ENCODE measurements at regions not wholly inside any gene's neighbourhood (a gene's known extent, or its start where the extent isn't known, plus 50 kb on each side); places are given as distances from the start of the nearest gene placed in this dataset.

DNA sequence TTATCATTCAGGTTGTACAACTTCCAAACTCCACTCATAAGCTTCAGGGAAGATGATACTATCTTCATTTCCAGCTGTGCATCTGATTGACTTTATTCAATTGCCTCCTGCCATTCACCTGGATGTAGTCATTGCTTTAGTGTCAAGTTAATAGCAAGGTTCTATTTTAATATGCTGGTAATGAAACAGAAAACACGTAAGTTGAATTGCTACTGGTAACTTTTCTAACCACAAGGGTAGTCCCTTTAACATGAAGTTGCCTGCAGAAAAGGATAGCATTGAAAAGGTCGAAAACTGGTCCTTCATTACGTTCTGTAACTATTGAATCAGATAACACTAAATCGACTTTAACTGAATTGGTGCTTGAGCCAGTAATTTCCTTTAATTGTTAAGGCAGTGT, 459.4 kb upstream of the CDH6 start:
- DNase-seq (ENCODE audit: low spot score) = no peak

DNA sequence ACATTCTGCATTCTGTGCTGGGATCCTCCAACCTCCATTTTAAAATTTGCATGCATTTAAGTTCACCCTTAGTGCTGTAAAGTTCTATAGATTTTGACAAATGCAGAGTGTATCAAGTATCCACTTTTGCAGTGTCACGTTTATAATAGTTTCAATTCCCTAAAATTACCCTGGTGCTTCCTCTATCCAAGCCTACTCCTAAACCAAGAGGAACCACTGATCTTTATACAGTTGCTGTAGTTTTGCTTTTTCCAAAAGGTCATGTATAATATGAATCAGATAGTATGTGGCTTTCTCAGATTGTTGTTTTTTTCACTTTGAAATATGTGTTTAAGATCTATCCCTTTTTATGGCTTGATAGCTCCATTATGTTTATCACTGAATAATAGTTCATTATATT, 468.4 kb upstream of the CDH6 start:
- no peak for DNase-seq (ENCODE audit: low spot score)

DNA sequence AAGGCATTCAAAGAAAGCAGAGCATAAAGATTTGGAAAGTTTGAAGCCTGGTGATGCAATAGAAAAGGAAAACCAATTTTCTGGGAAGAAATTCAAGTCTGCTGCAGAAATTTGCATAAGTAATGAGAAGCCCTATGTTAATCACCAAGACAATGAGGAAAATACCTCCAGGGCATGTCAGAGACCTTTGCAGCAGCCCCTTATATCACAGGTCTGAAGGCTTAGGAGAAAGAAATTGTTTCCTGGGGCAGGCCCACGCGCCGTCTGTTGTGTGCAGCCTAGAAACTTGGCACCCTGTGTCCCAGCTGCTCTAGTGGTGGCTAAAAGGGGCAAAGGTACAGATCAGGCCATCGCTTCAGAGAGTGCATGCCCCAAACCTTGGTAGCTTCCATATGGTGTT, 495.3 kb upstream of the CDH6 start:
- DNase-seq (ENCODE audit: low spot score) = no peak

DNA sequence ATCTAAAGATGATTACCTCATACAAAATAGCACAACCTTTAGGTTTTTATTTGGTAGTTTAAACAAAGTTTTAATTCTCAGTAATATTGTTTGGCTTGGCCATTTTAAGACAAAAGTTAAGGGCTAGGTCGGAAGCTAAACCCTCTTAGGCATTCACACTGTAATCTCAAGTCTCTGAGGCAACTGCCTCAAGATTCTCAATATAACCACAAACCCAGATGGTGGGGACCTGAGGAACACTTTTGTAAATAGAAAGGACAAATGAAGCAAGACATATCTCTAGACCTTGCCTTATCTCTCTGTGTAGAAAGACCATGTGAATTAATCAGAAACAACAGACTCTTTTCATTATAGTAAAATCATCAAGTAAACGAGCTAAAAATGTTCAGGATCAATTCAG, 500.2 kb upstream of the CDH6 start:
- DNase-seq (ENCODE audit: low spot score) = no peak

DNA sequence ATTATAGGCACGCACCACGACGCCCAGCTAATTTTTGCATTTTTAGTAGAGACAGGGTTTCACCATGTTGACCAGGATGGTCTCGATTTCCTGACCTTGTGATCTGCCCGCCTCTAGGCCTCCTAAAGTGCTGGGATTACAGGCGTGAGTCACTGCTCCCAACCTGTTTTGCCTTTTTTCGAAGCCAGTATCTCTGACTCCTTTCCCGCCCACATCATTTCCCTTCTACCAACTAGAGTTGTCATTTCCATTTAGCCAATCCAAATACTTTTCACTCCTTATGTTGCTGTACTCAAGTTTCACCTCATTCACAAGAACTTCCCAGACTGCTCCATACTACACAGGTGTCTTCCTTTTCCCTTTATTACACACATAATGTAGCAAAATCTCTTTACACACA, 502.6 kb upstream of the CDH6 start:
- no peak for DNase-seq (ENCODE audit: low spot score)

DNA sequence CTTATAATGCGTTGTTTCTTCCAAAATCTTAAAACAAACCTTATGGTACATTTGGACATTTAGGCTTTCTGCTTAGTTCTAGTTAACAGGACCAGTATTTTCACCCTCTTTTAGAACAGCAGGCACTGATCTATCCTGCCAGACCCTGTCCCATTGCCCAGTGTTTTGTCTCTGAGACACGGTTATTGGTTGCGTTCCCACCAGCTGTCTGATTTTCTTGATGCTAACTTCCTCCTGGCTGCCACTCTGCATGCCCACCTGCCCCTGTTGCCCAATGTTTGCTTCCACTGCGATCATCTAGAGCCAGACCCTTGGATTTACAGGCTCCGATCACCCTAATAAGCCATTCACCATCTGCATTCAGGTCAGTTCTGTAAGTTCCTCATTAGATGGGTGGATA, 506.0 kb upstream of the CDH6 start:
- no peak for DNase-seq (ENCODE audit: low spot score)

DNA sequence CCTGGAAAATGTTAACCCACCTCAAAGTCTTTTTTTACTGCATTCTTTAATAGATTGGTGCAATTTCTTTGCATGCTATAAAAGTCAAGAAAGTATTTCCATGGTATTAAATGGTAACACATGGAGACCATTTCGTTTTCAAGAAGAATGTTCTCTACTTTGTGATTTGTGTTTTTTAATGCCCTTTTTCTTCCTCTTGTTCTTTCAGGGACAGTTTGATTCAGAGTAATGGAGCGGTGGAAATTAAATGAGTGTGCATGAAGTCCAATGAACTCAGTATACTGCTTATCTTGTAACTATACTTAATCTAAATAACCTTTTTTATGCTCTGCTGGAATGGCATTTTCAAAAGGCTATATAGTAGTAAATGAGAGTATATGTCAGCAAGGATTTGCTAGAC, 507.0 kb upstream of the CDH6 start:
- DNase-seq (ENCODE audit: low spot score) = no peak

DNA sequence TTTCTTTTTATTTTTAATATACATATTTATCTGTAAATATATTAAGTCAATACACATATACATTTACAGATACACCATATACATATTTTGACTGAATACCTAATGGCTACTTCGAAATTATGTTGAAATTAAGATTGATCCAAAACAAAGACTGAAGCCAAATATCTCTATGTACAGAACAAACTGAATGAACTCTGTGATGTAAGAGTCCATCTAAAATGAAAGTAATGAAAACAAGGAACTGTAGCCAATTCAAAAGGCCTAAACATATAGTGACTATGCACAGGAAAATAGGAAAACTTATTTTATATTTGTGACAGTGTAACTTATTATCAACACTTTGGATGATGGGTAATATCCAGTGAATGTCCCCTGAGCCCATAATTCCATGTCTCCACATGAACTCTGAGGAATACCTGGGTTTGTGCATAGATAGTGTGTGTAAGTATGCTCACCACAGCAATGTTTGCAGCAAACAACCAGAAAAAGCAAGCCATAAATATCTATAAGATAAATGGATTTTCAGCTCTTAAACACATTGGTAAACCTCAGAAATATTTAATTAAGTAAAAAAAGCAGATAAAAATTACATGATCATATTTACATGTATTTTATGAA, 517.2 kb upstream of the CDH6 start:
- DNase-seq (ENCODE audit: low spot score) = no peak

DNA sequence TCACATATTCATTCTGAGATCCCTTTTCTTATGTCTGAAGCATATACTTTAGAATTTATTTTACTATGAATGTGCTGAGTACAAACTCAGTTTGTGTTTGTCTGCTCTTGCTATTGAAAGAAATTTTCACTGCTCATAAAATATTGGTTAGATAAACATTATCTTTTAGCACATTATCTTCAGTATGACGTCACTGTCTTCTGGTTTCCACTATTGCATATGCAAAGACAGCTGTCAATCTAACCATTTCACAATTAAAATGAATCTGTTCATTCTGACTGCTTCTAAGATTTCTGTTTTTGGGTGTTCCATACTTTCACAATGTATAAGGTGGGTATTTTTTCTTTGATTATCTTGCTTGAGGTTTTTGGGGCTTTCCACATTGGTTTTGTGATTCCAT, 526.2 kb upstream of the CDH6 start:
- DNase-seq (ENCODE audit: low spot score) = no peak

DNA sequence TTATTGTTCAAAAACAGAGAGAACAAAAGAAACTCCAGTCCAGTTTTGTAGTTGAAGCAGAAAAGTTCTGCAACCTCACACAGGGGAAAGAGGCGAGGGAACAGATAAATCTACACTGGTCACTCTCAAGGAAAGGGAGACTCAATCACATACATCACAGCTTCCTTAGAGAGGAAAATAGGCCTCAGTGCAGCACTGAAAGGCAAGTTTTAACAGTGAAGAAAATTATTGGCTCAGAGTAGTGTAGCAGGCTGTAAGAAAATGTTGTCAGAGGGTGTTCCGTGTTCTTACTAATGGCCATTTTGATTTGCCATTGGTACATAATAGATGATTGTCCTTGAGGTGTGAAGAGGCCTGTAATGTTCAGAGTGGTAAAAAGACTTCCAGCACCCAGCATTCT, 530.0 kb upstream of the CDH6 start:
- no peak for DNase-seq (ENCODE audit: low spot score)

DNA sequence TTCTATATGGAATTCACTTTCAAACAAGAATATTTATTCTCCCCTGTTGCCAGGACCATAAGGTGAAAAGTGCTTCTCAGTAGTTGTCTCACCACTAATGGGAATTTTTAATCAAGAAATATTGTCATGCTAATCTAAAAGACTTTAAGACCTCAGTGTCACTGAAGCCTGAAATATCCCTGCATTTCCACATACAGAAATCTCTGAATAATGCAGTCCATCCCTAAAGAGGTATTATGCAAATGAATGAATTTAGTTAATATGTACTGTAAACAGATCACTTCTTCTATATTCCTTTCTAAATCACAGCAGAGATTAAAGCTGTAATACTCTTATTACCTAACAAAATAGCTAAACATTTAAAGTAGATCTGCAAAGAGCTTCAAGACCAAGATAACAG, 531.1 kb upstream of the CDH6 start:
- no peak for DNase-seq (ENCODE audit: low spot score)

DNA sequence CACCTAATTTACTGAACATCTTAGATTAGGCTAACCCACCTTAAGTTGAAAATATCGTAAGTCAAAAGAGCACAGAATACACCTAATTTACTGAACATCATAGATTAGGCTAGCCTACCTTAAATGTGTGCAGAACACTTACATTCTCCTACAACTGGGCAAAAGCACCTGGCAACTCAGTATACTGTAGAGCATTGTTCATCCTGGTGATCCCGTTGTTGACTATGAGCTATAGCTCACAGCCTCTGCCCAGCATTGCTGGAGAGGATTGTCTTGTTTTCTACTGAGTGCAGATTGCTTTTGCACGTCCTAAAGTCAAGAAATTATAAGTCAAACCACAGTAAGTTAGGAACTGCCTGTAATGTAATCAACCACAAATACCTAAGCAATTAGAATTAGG, 531.8 kb upstream of the CDH6 start:
- DNase-seq (ENCODE audit: low spot score) = no peak

DNA sequence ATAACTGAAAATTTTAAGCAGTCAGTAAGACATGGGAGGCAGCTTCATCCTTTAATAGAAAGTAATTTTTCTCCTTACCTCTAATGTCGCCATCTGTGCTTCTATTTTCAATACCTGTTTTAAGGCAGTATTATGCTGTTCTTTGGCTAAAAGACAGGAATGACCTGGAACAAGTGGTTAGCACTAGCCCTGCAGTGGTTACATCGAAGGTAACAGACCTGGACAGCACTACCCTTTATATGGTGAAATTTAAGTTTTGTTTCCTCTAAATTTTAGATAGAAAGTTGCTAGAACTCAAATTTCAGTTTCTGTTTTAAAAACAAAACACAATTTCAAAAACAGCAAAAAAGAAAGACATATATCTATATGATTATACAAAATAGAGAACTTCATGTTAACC, 534.1 kb upstream of the CDH6 start:
- no peak for DNase-seq (ENCODE audit: low spot score)

DNA sequence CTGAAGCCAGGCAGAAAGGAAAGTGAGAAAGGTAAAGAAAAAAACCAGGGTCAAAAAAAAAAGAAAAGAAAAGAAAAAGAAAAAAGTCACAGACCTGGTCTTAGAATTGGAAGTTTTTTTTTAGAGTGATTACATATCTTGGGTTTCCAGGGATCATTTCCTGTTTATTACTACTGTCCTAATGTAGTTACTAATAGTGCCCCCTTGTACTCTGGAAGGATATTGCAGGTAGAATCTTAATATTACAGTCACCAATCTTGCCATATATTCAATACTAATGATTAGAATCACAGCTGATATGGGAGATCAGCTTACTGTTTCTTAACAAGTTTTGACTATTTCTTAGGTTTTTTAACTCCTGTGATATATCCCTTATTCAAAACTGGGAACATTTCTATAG, 543.2 kb upstream of the CDH6 start:
- no peak for DNase-seq (ENCODE audit: low spot score)

DNA sequence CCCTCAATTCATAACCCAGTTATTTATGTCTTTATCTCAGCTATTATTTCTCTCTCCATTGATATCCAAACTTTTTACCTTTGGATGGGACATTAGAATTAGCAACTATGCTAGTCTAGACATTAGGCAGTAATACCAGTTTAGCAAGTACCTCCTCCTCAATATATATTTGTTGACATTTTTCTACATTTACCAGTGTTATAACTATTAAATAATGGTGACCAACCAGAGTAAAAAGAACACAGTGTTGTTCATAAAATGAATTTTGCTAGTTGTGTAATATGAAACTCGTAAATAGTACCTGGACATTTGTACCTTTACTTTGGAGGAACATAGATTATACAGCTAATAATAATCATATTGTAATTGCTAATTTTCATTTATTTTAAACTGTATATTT, 554.6 kb upstream of the CDH6 start:
- DNase-seq (ENCODE audit: low spot score) = no peak

DNA sequence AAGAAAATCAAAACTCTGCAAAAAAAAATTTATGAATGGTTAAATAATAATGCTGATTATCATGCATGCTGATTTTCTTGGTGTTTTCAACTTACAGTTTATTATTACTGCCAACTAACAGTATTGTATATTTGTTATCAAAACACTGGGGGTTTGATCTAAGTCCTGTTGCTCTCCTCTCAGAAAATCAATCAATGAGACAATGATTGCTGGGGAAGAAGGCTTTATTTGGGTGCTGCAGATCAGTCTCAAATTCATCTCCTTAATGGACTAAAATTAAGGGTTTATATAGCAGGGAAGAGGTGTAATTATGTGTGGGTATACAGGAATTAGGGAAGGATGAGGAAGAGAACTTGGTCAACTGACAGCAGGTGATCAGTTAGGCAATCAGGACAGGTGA, 565.5 kb upstream of the CDH6 start:
- DNase-seq (ENCODE audit: low spot score) = no peak

DNA sequence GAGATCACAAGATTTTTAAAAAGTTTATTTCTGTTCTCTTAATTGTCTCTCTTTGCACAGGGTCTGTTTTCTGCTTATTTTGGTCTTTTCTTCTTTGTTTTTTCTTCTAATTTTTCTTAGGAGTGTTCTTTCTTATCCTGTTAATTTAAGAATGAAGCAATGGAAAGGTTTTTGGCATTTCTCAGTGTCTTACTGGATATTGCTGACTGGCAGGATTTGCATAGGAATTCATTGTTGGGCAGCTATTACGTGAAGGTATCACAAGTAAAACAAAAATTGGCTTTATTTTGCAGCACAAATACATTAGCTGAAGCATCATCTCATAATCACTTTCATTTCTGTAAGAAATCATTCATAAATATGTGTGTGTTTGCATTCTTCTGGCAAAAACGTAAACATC, 566.9 kb upstream of the CDH6 start:
- DNase-seq (ENCODE audit: low spot score) = no peak

DNA sequence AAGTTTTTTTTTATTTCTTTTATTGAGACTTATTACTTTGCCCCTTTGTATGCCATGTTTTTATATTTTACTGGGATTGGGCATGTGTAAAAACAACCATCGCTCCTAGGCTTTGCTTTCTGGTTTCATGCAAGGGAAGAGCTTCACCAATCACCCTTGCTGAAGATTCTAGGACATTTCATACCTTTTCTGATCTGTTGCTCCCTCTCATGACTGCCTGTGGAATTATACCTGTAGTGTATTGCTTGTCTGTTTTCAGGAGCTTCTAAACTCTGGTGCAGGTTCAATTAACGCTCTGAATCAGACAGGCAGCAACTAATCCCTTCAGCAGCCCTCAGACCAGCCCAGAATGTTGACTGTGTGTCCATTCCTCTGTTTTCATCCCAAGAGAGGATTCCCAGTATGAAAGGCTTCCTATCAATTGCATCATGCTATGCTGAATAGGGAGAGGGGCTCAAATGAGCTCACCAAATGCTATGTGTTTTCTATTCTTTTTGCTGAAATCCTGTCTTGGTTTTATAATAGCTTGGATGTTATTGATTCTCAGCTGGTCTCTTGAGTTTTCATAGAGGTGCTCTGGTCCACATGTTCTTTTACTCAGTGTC, 572.9 kb upstream of the CDH6 start:
- DNase-seq (ENCODE audit: low spot score) = no peak

DNA sequence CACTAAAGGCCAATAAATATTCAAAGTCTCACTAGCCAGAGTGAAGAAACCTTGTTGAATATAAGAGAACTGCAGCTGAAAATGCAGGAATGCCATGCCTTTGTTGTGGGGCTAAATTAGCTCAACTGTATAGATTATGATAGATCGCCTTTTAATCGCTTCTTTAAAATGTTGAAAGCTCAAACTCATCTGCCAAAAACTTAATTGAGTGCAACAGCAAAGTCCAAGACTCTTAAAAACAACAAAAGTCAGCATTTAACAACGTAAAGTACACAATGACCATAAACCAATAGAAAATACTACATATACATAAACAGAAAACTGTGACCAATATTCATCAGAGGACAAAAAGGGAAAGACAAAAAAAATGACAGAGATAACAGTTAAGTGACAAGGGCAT, 585.0 kb upstream of the CDH6 start:
- no peak for DNase-seq (ENCODE audit: low spot score)

DNA sequence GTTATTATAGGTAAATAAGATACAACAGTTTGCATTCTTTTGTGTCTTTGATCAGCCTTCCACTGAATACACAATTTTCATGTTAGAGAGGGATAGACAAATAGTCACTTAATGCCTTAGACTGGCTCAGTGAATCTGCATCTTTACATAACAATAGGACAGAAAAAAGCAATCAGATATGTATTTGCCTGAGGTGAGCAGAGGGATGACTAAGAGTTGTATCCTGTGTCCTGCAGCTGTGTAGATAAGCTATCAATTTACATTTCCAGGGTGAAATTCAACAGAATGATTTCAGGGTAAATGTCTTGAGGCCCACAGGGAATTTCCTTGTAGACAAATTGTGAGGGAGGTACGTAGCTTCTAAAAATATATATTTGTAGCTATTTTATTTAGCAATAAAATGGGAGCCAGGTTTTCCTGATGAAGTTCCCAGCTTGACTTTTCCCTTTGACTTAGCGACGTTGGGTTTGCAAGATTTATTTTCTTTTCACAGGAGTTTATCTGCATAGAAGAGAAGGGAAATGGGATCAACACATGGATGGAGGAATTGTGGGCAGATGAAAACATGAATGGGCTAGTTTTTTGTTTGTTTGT, 586.1 kb upstream of the CDH6 start:
- no peak for DNase-seq (ENCODE audit: low spot score)

DNA sequence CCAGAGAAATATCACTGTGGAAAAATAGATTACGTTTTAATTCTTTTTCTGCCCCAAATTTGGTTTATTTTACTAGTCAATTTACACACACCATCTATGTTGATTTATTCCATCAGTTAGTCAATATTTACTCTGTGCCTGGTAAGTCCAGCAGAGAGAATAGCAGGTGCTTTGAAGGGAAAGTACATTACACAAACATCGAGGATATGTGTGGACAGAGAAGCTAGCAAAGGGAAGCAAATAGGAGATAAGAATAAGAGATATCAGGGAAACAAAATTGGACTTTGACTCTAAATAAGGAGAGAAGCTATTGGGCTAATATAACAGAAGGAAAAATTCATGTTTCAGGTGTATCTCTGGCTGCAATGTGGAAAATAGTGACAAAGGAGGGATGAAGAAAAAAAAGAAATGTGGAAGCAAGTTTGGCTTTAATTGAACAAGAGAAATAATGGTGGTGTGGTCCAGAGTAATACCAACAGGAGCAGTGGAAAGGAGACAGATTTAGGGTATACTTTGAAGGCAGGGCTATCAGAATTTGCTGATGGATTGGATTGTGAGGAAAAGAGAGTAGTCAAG, 587.7 kb upstream of the CDH6 start:
- no peak for DNase-seq (ENCODE audit: low spot score)

DNA sequence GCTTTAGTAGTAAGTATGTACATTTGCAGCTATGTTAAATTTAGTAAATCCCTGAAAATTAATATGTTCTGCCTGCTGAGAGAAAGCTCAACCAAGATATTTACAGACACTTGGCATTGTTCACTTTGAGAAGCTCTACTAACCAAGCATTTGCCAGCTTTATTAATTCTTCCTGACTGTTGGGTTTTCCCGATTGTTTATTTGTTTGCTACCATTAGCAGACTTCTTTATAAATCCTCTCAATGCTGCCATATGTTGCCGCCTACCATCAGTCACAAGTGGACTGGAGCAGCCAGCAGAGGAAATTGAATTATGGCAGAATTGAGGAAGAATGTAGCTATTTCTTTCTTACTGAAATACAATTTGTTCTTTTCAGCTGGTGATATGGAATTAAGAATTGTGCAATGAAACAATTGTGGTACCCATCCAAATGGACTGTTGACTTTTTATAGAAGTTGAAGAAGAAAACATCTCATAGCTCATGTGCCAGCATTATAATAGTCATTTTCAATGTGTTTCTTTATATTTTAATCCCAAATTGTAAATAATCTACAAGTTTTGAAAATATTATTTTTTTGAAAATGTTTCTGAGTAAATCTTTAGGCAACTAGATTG, 588.7 kb upstream of the CDH6 start:
- DNase-seq (ENCODE audit: low spot score) = no peak

DNA sequence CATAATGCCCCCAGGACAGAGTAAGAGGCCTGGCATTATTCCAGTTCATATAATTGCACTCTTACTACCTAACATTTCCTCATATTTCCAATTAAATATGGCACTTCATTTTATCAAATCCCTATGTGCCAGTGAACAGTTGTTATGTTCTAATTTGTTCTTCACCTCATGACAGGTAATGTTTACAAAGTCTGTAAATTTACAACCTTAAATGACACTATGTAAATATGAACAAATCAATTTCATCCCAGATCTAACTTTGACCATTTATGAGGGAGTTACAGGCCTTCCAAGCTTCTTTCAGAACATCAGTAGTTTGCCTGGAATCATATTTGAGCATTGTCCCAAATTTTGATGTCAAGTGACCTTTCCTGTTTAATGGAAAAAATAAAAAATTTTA, 592.6 kb upstream of the CDH6 start:
- DNase-seq (ENCODE audit: low spot score) = no peak
